Neuron (in vitro differentiated cells): ENCODE measurements at regions not wholly inside any gene's neighbourhood (a gene's known extent, or its start where the extent isn't known, plus 50 kb on each side); places are given as distances from the start of the nearest gene placed in this dataset.

Experiments used
- H2AFZ ChIP-seq: one replicate; pipeline ENCODE4 v1.6.1; 2013; ENCODE audit warnings: low read depth, mild to moderate bottlenecking, inconsistent platforms, low read length, moderate library complexity
- H3K27me3 ChIP-seq: one replicate; pipeline ENCODE4 v1.6.1; 2013; ENCODE audit warnings: low read length; ENCODE audit not compliant: insufficient read depth
- H3K36me3 ChIP-seq: one replicate; pipeline ENCODE4 v1.6.1; 2013; ENCODE audit warnings: low read length; ENCODE audit not compliant: insufficient read depth
- H3K4me1 ChIP-seq: one replicate; pipeline ENCODE4 v1.6.1; 2013; ENCODE audit warnings: low read length; ENCODE audit not compliant: insufficient read depth
- H3K4me3 ChIP-seq: 2 replicates; pipeline ENCODE4 v1.5.1; 2013; ENCODE audit warnings: mild to moderate bottlenecking, low read length, moderate library complexity
- H3K9me3 ChIP-seq: one replicate; pipeline ENCODE4 v1.6.1; 2013; ENCODE audit warnings: low read length

GRCh38 chr11:134691295-134691873, 279.3 kb upstream of the B3GAT1 start:
- Histone ChIP-seq H3K4me3 (no peak overlapping the region), H3K36me3 (no peaks in the 10 kb centered on the region), H2AFZ (no peak overlapping the region), H3K4me1 (peaks cover 5% of the 10 kb centered on the region), H3K27me3 (peaks cover 4% of the 10 kb centered on the region), H3K9me3 (no peaks in the 10 kb centered on the region)

GRCh38 chr11:134689886-134690285, 277.8 kb upstream of the B3GAT1 start:
- H3K36me3 ChIP-seq = no peaks in the 10 kb centered on the region
- no peak overlapping the region for H3K4me3 ChIP-seq
- peaks cover 2% of the 10 kb centered on the region for H3K27me3 ChIP-seq
- no peak overlapping the region for H2AFZ ChIP-seq
- peaks cover 19% of the 10 kb centered on the region for H3K4me1 ChIP-seq
- no peaks in the 10 kb centered on the region for H3K9me3 ChIP-seq

- no peak overlapping the region for H2AFZ ChIP-seq
- no peak overlapping the region for H3K4me3 ChIP-seq
- peaks cover 22% of the 10 kb centered on the region for H3K4me1 ChIP-seq
- H3K36me3 ChIP-seq = no peaks in the 10 kb centered on the region
- H3K9me3 ChIP-seq = no peaks in the 10 kb centered on the region
- H3K27me3 ChIP-seq = peaks cover 2% of the 10 kb centered on the region
These were observed 275.5 kb upstream of the B3GAT1 start for GRCh38 chr11:134687548-134687947.

- no peaks in the 10 kb centered on the region for H3K36me3 ChIP-seq
- no peak overlapping the region for H3K4me3 ChIP-seq
- H3K9me3 ChIP-seq = no peaks in the 10 kb centered on the region
- peaks cover 2% of the 10 kb centered on the region for H3K27me3 ChIP-seq
- peaks cover 22% of the 10 kb centered on the region for H3K4me1 ChIP-seq
- no peak overlapping the region for H2AFZ ChIP-seq
These were observed 274.5 kb upstream of the B3GAT1 start for GRCh38 chr11:134686460-134687061.

GRCh38 chr11:134685793-134686380, 273.8 kb upstream of the B3GAT1 start:
- Histone ChIP-seq H3K27me3 (no peaks in the 10 kb centered on the region), H3K36me3 (no peaks in the 10 kb centered on the region), H3K4me3 (no peak overlapping the region), H3K4me1 (peaks cover 22% of the 10 kb centered on the region), H2AFZ (no peak overlapping the region), H3K9me3 (no peaks in the 10 kb centered on the region)

- H3K4me3 ChIP-seq = no peak overlapping the region
- no peak overlapping the region for H2AFZ ChIP-seq
- no peaks in the 10 kb centered on the region for H3K36me3 ChIP-seq
- peaks cover 22% of the 10 kb centered on the region for H3K4me1 ChIP-seq
- H3K9me3 ChIP-seq = no peaks in the 10 kb centered on the region
- H3K27me3 ChIP-seq = peaks cover 2% of the 10 kb centered on the region
These were observed 272.5 kb upstream of the B3GAT1 start for GRCh38 chr11:134684576-134684975.

GRCh38 chr11:134683860-134684259, 271.8 kb upstream of the B3GAT1 start:
- Histone ChIP-seq H3K36me3 (no peaks in the 10 kb centered on the region), H3K9me3 (no peaks in the 10 kb centered on the region), H3K4me3 (no peak overlapping the region), H2AFZ (no peak overlapping the region), H3K27me3 (peaks cover 3% of the 10 kb centered on the region), H3K4me1 (peaks cover 22% of the 10 kb centered on the region)

- Histone ChIP-seq H3K36me3 (no peaks in the 10 kb centered on the region), H2AFZ (no peak overlapping the region), H3K27me3 (peaks cover 3% of the 10 kb centered on the region), H3K4me3 (no peak overlapping the region), H3K4me1 (peaks cover 22% of the 10 kb centered on the region), H3K9me3 (no peaks in the 10 kb centered on the region)
These were observed 270.5 kb upstream of the B3GAT1 start for GRCh38 chr11:134682577-134682976.

GRCh38 chr11:134679592-134679991, 267.6 kb upstream of the B3GAT1 start:
- Histone ChIP-seq H2AFZ (no peak overlapping the region), H3K4me1 (peaks cover 5% of the 10 kb centered on the region), H3K4me3 (no peak overlapping the region), H3K9me3 (no peaks in the 10 kb centered on the region), H3K36me3 (no peaks in the 10 kb centered on the region), H3K27me3 (peaks cover 3% of the 10 kb centered on the region)

GRCh38 chr11:134678744-134679143, 266.7 kb upstream of the B3GAT1 start:
- H2AFZ ChIP-seq = no peak overlapping the region
- H3K4me1 ChIP-seq = peaks cover 5% of the 10 kb centered on the region
- peaks cover 3% of the 10 kb centered on the region for H3K27me3 ChIP-seq
- H3K9me3 ChIP-seq = no peaks in the 10 kb centered on the region
- no peaks in the 10 kb centered on the region for H3K36me3 ChIP-seq
- H3K4me3 ChIP-seq = no peak overlapping the region

GRCh38 chr11:134677891-134678551, 266.0 kb upstream of the B3GAT1 start:
- Histone ChIP-seq H2AFZ (no peak overlapping the region), H3K4me3 (no peak overlapping the region), H3K9me3 (no peaks in the 10 kb centered on the region), H3K36me3 (no peaks in the 10 kb centered on the region), H3K4me1 (peaks cover 5% of the 10 kb centered on the region), H3K27me3 (peaks cover 3% of the 10 kb centered on the region)

GRCh38 chr11:134677397-134677822, 265.4 kb upstream of the B3GAT1 start:
- Histone ChIP-seq H3K9me3 (no peaks in the 10 kb centered on the region), H3K4me3 (no peak overlapping the region), H3K4me1 (peaks cover 5% of the 10 kb centered on the region), H3K36me3 (no peaks in the 10 kb centered on the region), H2AFZ (no peak overlapping the region), H3K27me3 (peaks cover 3% of the 10 kb centered on the region)

- Histone ChIP-seq H3K9me3 (no peaks in the 10 kb centered on the region), H3K4me3 (no peak overlapping the region), H3K27me3 (peaks cover 3% of the 10 kb centered on the region), H2AFZ (no peak overlapping the region), H3K4me1 (peaks cover 5% of the 10 kb centered on the region), H3K36me3 (no peaks in the 10 kb centered on the region)
These were observed 264.7 kb upstream of the B3GAT1 start for GRCh38 chr11:134676516-134677287.
